ENCODE measurements at regions not wholly inside any gene's neighbourhood (a gene's known extent, or its start where the extent isn't known, plus 50 kb on each side); places are given as distances from the start of the nearest gene placed in this dataset.

GRCh38 chr4:30495651-30496310 is 224.4 kb upstream of the PCDH7 start:
- TF ChIP-seq EZH2phosphoT487 (IDR thresholded peaks at IDR 0.05; ENCODE audit: low read depth, severe bottlenecking, unreplicated experiment) (no peak), CTCF (IDR thresholded peaks at IDR 0.05; ENCODE audit: poor library complexity) (no peak), EZH2 (IDR thresholded peaks at IDR 0.05; ENCODE audit: borderline replicate concordance) (no peak)

All from hepatocyte (in vitro differentiated cells).